HepG2 (cell line): ENCODE measurements at regions not wholly inside any gene's neighbourhood (a gene's known extent, or its start where the extent isn't known, plus 50 kb on each side); places are given as distances from the start of the nearest gene placed in this dataset.

Source experiments
- ATAC-seq: fragments of 200-7000 bp; cut with Tn5 transposase; 3 replicates; pipeline ENCODE4 v1.9.1; 2020; ENCODE audit warnings: mild to moderate bottlenecking, moderate library complexity
- BruUV-seq: library from RNA; stranded (reverse); fragments of 400-500 nt; replicated peaks from 2 replicates; lab custom pipeline; 2021; lab: Mats Ljungman, UMichigan
- CTCF ChIA-PET: fragments of 300-600 bp; formaldehyde crosslinking; extraction: SDS; loops from one replicate; lab custom pipeline; 2021; ENCODE audit warnings: low total read pairs, inconsistent platforms, low intra/inter-chr PET ratio; lab: Yijun Ruan, JAX
- POLR2A ChIA-PET: fragments of 350-600 bp; sonication (Branson Sonifier 250); formaldehyde crosslinking; loops from one replicate; lab custom pipeline; 2020; ENCODE audit warnings: antibody characterized with exemption, inconsistent platforms; lab: Yijun Ruan, JAX
- DNase-seq: peaks from one replicate; pipeline ENCODE4 v3.0.0-alpha.2; 2015; ENCODE audit warnings: low spot score
- FAIRE-seq: peaks from 3 replicates; lab custom pipeline; 2011; peaks lifted over from hg19 to GRCh38; lab: Jason Lieb, UNC
- H2AFZ ChIP-seq: one replicate; pipeline ENCODE4 v1.6.1; 2011; ENCODE audit warnings: low read length, inconsistent platforms
- H3K27ac ChIP-seq: fragments of 300-600 bp; 3 replicates; pipeline ENCODE4 v1.8.0; 2011; ENCODE audit warnings: mixed run types, mild to moderate bottlenecking, mixed read lengths, low read length, inconsistent platforms; ENCODE audit not compliant: insufficient read depth; ENCODE audit errors: extremely low read length
- H3K27me3 ChIP-seq, 2 experiments: fragments of 200-600 bp in 1 of 2; 2 replicates in 1 of 2; 3 replicates in 1 of 2; pipeline versions ENCODE4 v1.6.0 to v1.8.0; 2011; ENCODE audit warnings: low read length in 2 of 2, mild to moderate bottlenecking in 2 of 2, moderate library complexity in 2 of 2, inconsistent platforms in 1 of 2; ENCODE audit not compliant: insufficient read depth in 2 of 2, control insufficient read depth in 1 of 2
- H3K36me3 ChIP-seq, 2 experiments: fragments of 200-600 bp in 1 of 2; replicated peaks in 1 of 2; 2 replicates in 1 of 2; 3 replicates in 1 of 2; pipeline versions ENCODE4 v1.5.1 to v1.8.0; 2011; ENCODE audit warnings: low read length in 2 of 2, inconsistent platforms in 1 of 2; ENCODE audit not compliant: insufficient read depth in 2 of 2, control insufficient read depth in 1 of 2
- H3K4me1 ChIP-seq: 2 replicates; pipeline ENCODE4 v1.5.1; 2012; ENCODE audit warnings: low read length, inconsistent platforms; ENCODE audit not compliant: insufficient read depth
- H3K4me2 ChIP-seq: 2 replicates; pipeline ENCODE4 v1.6.0; 2011; ENCODE audit warnings: low read depth, low read length, inconsistent platforms
- H3K4me3 ChIP-seq, 3 experiments: fragments of 200-600 bp in 1 of 3; sonication (generic), shearing (Covaris generic) in 1 of 3; replicated peaks in 1 of 3; 2 replicates each; pipeline ENCODE4 v1.5.1; 2011 to 2016; ENCODE audit warnings: low read length in 3 of 3, inconsistent platforms in 2 of 3, low read depth in 2 of 3, mild to moderate bottlenecking in 2 of 3, control low read depth in 1 of 3, mixed read lengths in 1 of 3; ENCODE audit not compliant: insufficient read depth in 1 of 3
- H3K79me2 ChIP-seq: one replicate; pipeline ENCODE4 v1.6.1; 2011; ENCODE audit warnings: low read length, inconsistent platforms; ENCODE audit not compliant: insufficient read depth
- H3K9ac ChIP-seq: 2 replicates; pipeline ENCODE4 v1.6.0; 2011; ENCODE audit warnings: mild to moderate bottlenecking, low read depth, low read length, inconsistent platforms; ENCODE audit not compliant: insufficient read depth
- H3K9me3 ChIP-seq: 2 replicates; pipeline ENCODE4 v1.5.1; 2012; ENCODE audit warnings: mild to moderate bottlenecking, low read length
- H4K20me1 ChIP-seq: 2 replicates; pipeline ENCODE4 v1.6.0; 2011; ENCODE audit warnings: inconsistent platforms, mild to moderate bottlenecking, low read length, moderate library complexity; ENCODE audit not compliant: insufficient read depth
- FUBP1 ChIP-seq: sonication (generic); formaldehyde crosslinking; IDR thresholded peaks from 2 replicates; pipeline ENCODE4 v1.5.1; 2020; ENCODE audit warnings: missing genetic modification reagents, mild to moderate bottlenecking, borderline replicate concordance
- HHEX ChIP-seq: IDR thresholded peaks from 2 replicates; pipeline ENCODE4 v1.6.1; 2016; ENCODE audit warnings: control low read depth
- KAT2B ChIP-seq: fragments of 150-350 bp; IDR thresholded peaks from 2 replicates; pipeline ENCODE4 v1.6.1; 2014; ENCODE audit warnings: low read depth, low read length, borderline replicate concordance
- MTA3 ChIP-seq: sonication (generic); formaldehyde crosslinking; IDR thresholded peaks from 2 replicates; pipeline ENCODE4 v1.4.0; 2020; ENCODE audit warnings: missing genetic modification reagents
- MZF1 ChIP-seq: sonication (generic); formaldehyde crosslinking; IDR thresholded peaks from 2 replicates; pipeline ENCODE4 v1.8.1; 2023; ENCODE audit warnings: mild to moderate bottlenecking, missing genetic modification reagents, borderline replicate concordance
- PRMT3 ChIP-seq: sonication (generic); formaldehyde crosslinking; IDR thresholded peaks from 2 replicates; pipeline ENCODE4 v1.8.1; 2022; ENCODE audit warnings: low read depth, mild to moderate bottlenecking, moderate library complexity, missing genetic modification reagents, borderline replicate concordance
- RFX3 ChIP-seq: IDR thresholded peaks from 2 replicates; pipeline ENCODE4 v1.6.1; 2016; ENCODE audit warnings: missing biosample characterization, missing genetic modification reagents
- SMARCC2 ChIP-seq: fragments of 450-650 bp; IDR thresholded peaks from 2 replicates; pipeline ENCODE4 v1.6.1; 2017; ENCODE audit warnings: antibody characterized with exemption, mild to moderate bottlenecking
- TBX3 ChIP-seq: fragments of 450-650 bp; IDR thresholded peaks from 2 replicates; pipeline ENCODE4 v1.6.1; 2017; ENCODE audit warnings: antibody characterized with exemption, mild to moderate bottlenecking, inconsistent platforms, borderline replicate concordance
- ZBTB49 ChIP-seq: sonication (generic); formaldehyde crosslinking; IDR thresholded peaks from 2 replicates; pipeline ENCODE4 v1.4.0; 2020; ENCODE audit warnings: missing genetic modification reagents, borderline replicate concordance
- ZNF24 ChIP-seq: fragments of 450-650 bp; IDR thresholded peaks from 2 replicates; pipeline ENCODE4 v1.6.1; 2017; ENCODE audit warnings: antibody characterized with exemption, mild to moderate bottlenecking
- ZNF264 ChIP-seq: sonication (generic); formaldehyde crosslinking; IDR thresholded peaks from 2 replicates; pipeline ENCODE4 v1.4.0; 2020; ENCODE audit warnings: missing genetic modification reagents
- in situ Hi-C: cut with HindIII; loops from 2 replicates; pipeline ENCODE4 v1.10.0; 2017; ENCODE audit warnings: low pct_unique_long_range_greater_than_20kb; ENCODE audit not compliant: extremely low pct_ligation_motif_present
- intact Hi-C: fragments of 100-400 bp; cut with micrococcal nuclease; formaldehyde crosslinking; loops from one replicate; pipeline ENCODE4 v1.10.0; 2022; ENCODE audit not compliant: unreplicated experiment
- TF ChIP-seq, protein P1 (sequence below): IDR thresholded peaks from 2 replicates; pipeline ENCODE4 v1.6.1; 2016; ENCODE audit warnings: mild to moderate bottlenecking
- TF ChIP-seq, protein P2 (sequence below): sonication (generic); formaldehyde crosslinking; conservative IDR thresholded peaks from 2 replicates; pipeline ENCODE4 v1.8.1; 2023; ENCODE audit warnings: missing genetic modification reagents

- Histone ChIP-seq H3K36me3 (no peaks in the 10 kb centered on the region), H3K27me3 (no peaks in the 10 kb centered on the region), H3K4me2 (no peak overlapping the region), H4K20me1 (no peaks in the 10 kb centered on the region), H3K4me3 (no peak overlapping the region), H3K9ac (no peak overlapping the region), H3K79me2 (no peaks in the 10 kb centered on the region), H3K9me3 (peaks cover 69% of the 10 kb centered on the region), H3K27ac (no peak overlapping the region), H3K4me1 (no peaks in the 10 kb centered on the region), H2AFZ (no peak overlapping the region)
- ChIA-PET POLR2A (no interaction called here), CTCF (no interaction called here)
- TF ChIP-seq MTA3 (CRISPR knock-in tag) (no peak), TBX3 (no peak), SMARCC2 (no peak), ZNF24 (no peak), FUBP1 (CRISPR knock-in tag) (no peak), MZF1 (CRISPR knock-in tag) (no peak), RFX3 (CRISPR knock-in tag) (no peak), ZNF264 (CRISPR knock-in tag) (no peak), ZBTB49 (CRISPR knock-in tag) (no peak), HHEX (CRISPR knock-in tag) (no peak), PRMT3 (no peak), KAT2B (no peak)
- TF ChIP-seq, protein P1, sequence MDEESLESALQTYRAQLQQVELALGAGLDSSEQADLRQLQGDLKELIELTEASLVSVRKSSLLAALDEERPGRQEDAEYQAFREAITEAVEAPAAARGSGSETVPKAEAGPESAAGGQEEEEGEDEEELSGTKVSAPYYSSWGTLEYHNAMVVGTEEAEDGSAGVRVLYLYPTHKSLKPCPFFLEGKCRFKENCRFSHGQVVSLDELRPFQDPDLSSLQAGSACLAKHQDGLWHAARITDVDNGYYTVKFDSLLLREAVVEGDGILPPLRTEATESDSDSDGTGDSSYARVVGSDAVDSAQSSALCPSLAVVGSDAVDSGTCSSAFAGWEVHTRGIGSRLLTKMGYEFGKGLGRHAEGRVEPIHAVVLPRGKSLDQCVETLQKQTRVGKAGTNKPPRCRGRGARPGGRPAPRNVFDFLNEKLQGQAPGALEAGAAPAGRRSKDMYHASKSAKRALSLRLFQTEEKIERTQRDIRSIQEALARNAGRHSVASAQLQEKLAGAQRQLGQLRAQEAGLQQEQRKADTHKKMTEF, result no peak
- TF ChIP-seq, protein P2, sequence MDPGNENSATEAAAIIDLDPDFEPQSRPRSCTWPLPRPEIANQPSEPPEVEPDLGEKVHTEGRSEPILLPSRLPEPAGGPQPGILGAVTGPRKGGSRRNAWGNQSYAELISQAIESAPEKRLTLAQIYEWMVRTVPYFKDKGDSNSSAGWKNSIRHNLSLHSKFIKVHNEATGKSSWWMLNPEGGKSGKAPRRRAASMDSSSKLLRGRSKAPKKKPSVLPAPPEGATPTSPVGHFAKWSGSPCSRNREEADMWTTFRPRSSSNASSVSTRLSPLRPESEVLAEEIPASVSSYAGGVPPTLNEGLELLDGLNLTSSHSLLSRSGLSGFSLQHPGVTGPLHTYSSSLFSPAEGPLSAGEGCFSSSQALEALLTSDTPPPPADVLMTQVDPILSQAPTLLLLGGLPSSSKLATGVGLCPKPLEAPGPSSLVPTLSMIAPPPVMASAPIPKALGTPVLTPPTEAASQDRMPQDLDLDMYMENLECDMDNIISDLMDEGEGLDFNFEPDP, result no peak
- no TSS peak for BruUV-seq
- ATAC-seq (no peak), DNase-seq (no peak), FAIRE-seq (no peak)
- in situ Hi-C loops (no loop called here), intact Hi-C loops (no loop called here)
Observed at GRCh38 chr4:29277381-29277780, 1442.8 kb upstream of the PCDH7 start.
